M059J (cell line): ENCODE measurements at regions not wholly inside any gene's neighbourhood (a gene's known extent, or its start where the extent isn't known, plus 50 kb on each side); places are given as distances from the start of the nearest gene placed in this dataset.
"Not testable (repeated sequence)": the region's sequence is repeated elsewhere in the genome, so short reads cannot be mapped to it uniquely, and the experiment has no call there.

Experiments
- DNase-seq: peaks from one replicate; pipeline ENCODE4 v3.0.0-alpha.2; 2012; ENCODE audit warnings: low read depth

GRCh38 chr11:129729216-129729615 lies 86.4 kb upstream of the TMEM45B start:
- no peak for DNase-seq

DNA sequence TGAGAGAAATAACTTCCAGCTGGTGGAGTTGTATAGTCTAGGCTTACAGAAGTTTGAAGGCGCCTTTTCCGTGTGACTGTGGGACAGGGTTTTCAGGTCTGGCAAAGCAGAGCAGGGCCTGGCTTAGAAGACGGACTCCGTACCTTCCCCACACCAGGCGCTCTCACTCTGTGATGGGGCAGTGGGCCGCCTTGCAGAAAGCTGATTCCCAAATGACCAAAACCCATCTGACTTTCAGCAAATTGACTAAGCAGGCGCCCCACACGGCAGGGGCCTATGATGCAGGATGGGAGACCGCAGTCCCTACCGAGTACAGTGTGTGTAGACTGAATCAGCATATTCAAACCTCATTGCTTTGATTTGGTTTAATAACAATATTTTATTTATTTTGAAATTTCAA lies 85.8 kb upstream of the TMEM45B start:
- DNase-seq, result no peak

DNA sequence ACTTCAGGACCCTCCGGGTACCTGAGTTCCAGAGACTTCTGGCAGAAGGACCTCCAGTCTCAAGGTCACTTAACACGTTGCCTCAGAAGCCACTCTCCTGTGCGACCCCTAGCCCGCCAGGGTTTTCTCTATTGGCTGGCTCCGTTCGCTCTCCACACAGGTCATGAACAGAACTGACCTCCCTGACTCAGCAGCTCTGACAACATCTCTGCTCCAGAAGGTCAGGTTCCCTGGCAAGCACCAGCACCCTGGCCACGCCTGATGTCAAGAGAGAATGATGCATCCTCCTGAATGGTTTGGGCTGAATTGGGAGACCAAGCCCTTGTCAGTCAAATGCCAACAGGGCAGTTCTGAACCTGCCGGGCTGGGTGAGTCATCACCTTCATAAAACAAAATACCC lies 84.3 kb upstream of the TMEM45B start:
- no peak for DNase-seq

DNA sequence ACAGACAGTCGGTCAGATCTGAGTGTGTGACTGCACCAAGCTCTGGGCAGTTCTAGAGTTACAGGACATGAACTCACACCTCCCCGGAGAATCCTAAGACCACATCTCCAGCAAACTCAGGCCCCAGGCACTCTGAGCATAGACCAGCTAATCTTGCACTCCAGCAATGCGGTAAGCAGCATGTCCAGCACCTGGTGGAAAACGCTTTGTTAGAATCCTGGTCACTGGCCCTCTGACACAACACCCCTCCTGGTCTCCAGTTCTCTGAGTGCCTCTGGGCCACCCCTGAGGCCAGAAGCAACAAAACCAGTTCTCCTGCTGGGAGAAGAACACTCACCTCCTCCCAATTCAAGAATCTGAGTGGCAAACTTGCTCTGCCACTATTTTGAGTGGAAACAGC lies 82.7 kb upstream of the TMEM45B start:
- DNase-seq, result peak; percentile 2

- no peak for DNase-seq
Measured at GRCh38 chr11:129733384-129733783, 82.3 kb upstream of the TMEM45B start.

GRCh38 chr11:129733981-129734380 lies 81.7 kb upstream of the TMEM45B start:
- no peak for DNase-seq

DNA sequence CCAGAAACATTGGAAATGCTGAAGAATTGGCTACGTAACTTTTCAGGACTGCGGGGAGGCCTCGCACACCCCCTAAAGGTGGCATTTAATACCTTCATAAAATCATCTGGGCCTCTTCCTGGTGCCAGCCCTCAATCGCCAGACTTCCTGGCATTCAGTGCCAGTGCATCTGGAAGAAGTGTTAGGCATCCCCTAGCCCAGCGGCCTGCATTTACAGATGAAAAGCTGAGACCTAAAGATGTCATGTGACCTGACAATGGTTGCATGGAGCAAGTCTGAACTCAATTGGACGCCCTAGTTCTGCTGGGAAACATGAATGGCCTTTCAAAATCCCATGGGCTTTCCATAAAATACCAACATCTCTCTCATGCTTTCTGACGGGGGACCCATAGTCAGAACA lies 81.0 kb upstream of the TMEM45B start:
- no peak for DNase-seq

GRCh38 chr11:129737831-129738230 lies 77.8 kb upstream of the TMEM45B start:
- DNase-seq, result no peak

DNA sequence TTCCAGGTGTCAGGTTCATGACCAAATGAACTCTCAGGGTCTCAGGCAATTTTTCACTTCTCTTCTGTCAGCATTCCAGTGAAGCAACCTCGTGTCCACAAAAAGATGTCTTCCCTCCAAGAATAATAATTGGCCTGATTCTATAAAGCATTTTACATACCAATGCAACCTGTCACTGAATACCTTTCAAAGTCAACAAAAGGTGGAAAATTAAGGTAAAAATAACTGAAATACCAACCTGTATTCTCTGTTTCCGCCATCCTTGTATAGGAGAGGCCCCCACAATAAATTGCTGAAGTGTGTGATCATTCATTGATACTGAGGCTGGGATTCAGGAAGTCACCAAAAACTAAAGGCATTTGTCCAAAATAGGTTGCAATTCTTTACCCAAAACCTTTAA lies 77.4 kb upstream of the TMEM45B start:
- DNase-seq, result no peak

GRCh38 chr11:129739339-129739738 lies 76.3 kb upstream of the TMEM45B start:
- no peak for DNase-seq

DNA sequence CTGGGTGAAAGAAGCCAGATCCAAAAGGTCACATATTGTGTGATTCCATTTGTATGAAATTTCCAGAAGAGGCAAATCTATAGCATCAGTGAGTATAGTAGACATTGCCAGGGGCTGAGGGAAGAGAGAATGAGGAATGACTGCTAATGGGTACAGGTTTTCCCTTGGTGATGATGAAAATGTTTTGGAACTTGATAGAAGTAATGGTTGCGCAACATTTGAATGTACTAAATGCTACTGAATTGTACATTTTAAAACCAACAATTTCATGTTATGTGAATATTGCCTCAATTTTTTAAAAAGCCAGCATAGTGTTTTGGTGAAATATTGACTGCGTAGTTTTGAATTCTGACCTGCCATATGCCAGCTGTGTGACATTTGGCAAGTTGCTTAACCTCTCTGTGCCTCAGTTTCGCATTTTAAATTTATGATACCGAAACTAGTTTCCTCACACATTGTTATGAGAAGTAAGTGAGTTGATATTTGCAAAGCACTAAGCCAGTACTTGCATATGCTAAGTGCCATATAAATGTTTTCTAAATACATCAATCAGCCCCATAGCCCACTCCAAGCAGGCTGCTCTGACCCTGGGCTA lies 75.4 kb upstream of the TMEM45B start:
- DNase-seq, result no peak

GRCh38 chr11:129743112-129743815 lies 72.4 kb upstream of the TMEM45B start:
- DNase-seq, result no peak

GRCh38 chr11:129747071-129747470 lies 68.6 kb upstream of the TMEM45B start:
- DNase-seq, result no peak

DNA sequence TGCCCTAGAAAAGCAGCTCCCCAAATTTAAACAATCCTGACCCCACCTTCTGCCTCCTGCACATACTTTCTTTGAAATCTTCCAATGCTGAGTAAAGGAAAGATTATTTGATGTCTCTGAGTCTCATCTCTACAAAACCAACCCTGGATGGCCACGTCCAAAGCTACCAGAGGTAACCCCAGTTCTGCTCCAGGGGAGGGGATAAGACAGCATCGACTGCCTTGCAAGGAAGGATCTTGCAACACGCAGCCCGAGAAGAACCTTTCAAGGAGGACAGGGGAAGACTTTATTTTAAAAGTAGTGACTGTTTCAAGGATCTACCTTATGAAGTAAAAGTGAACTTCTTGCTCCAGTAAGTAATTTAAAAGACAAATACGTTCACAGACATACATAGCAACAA lies 66.5 kb upstream of the TMEM45B start:
- DNase-seq, result no peak

DNA sequence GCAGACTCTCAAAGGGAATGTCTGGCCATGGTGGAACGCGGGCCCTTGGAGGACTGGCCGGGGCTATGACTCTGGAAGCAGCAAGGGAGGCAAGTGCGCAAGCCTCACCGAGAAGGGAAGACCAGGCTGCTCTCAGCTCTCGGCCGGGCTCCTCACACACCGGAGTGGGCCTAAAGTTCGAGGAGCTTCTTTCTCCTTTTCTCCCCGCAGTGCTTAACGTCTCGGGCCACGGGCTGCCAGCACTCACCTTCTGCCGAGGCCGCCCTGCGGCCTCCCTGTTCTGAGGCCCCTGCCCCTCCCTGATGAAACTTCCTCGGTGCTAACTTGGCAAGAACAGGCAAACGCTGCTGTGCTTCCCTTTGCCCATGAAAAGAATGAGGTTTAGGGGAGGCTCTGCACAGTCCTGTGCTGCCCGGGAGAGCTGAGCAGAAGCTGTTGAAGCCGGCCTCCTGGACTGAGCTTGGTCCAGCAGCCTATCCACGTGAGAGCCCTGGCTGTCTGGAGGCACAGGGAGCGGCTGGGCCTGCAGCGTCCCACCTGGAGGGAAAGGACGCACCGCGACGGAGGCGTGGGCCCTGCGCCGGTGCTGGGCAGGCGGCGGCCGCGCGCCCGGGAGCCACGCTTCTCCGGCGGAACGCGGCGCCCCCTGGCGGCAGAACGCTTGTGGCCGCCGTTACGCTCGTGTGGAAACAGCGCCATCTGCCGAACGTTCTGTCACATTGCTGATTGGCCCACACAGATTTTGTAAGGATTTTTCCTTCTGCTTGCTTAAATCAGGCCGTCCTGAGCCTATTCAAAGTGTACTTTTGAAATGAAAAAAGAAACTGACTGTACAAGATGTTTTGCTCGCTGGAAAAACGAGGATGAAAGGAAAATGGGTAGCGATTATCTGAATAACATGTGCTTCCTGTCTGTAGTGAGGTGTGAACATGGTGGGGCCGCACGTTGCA lies 65.0 kb upstream of the TMEM45B start:
- peak; percentile 61 for DNase-seq

- no peak for DNase-seq
Measured at GRCh38 chr11:129751511-129751910, 64.1 kb upstream of the TMEM45B start.

DNA sequence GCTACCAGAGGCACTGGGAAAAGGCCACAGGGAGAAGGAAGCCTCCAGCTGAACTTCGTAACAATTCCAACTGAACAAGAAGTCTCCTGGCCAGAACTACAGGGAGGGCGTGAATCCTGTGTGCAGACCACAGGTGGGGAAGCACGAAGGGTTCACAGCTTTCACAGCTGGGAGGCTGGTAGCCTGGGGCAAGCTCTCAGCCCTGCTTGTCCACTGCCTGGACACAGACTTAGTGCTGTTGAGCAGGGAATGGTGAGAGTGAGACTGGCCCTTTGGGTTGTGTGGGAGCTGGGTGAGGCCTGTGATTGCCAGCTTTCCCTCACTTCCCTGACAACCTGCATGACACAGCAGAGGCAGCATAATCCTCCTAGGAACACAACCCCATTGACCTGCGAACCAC lies 52.1 kb upstream of the TMEM45B start:
- DNase-seq, result not testable (repeated sequence)

GRCh38 chr11:129764204-129764603 lies 51.4 kb upstream of the TMEM45B start:
- not testable (repeated sequence) for DNase-seq
